RWPE2 (cell line): ENCODE measurements at regions not wholly inside any gene's neighbourhood (a gene's known extent, or its start where the extent isn't known, plus 50 kb on each side); places are given as distances from the start of the nearest gene placed in this dataset.
"Not testable (repeated sequence)": the region's sequence is repeated elsewhere in the genome, so short reads cannot be mapped to it uniquely, and the experiment has no call there.

ENCODE experiments used
- ATAC-seq: fragments of 200-7000 bp; cut with Tn5 transposase; 3 replicates; pipeline ENCODE4 v1.9.1; 2021; ENCODE audit warnings: low read depth
- DNase-seq: peaks from one replicate; pipeline ENCODE4 v3.0.0-alpha.2; 2020; ENCODE audit warnings: low spot score
- H3K27ac ChIP-seq: fragments of 450-650 bp; 2 replicates; pipeline ENCODE4 v1.5.1; 2017; ENCODE audit warnings: mild to moderate bottlenecking; ENCODE audit not compliant: poor library complexity, severe bottlenecking
- H3K27me3 ChIP-seq: fragments of 250-450 bp; sonication (Bioruptor Pico); 2 replicates; pipeline ENCODE4 v1.5.1; 2021; ENCODE audit warnings: mild to moderate bottlenecking, moderate library complexity; ENCODE audit not compliant: insufficient read depth, poor library complexity, severe bottlenecking
- H3K36me3 ChIP-seq: fragments of 250-450 bp; sonication (Bioruptor Pico); 2 replicates; pipeline ENCODE4 v1.5.1; 2020; ENCODE audit warnings: low read depth, mild to moderate bottlenecking, moderate library complexity
- H3K4me1 ChIP-seq: fragments of 250-450 bp; sonication (Bioruptor Pico); 2 replicates; pipeline ENCODE4 v1.5.1; 2021; ENCODE audit warnings: mild to moderate bottlenecking, moderate library complexity; ENCODE audit not compliant: insufficient read depth, poor library complexity, severe bottlenecking
- H3K4me3 ChIP-seq: fragments of 250-450 bp; sonication (Bioruptor Pico); 2 replicates; pipeline ENCODE4 v1.5.1; 2021; ENCODE audit warnings: mild to moderate bottlenecking, moderate library complexity; ENCODE audit not compliant: severe bottlenecking
- H3K9me3 ChIP-seq: fragments of 250-450 bp; sonication (Bioruptor Pico); 2 replicates; pipeline ENCODE4 v1.5.1; 2021; ENCODE audit warnings: mild to moderate bottlenecking, moderate library complexity; ENCODE audit not compliant: severe bottlenecking
- TF ChIP-seq, protein P1 (sequence below): fragments of 450-650 bp; IDR thresholded peaks from one replicate; pipeline ENCODE4 v1.5.1; 2017; ENCODE audit warnings: mild to moderate bottlenecking, moderate library complexity; ENCODE audit not compliant: poor library complexity, severe bottlenecking

- Histone ChIP-seq H3K27me3 (no peaks in the 10 kb centered on the region), H3K4me1 (no peaks in the 10 kb centered on the region), H3K4me3 (no peak overlapping the region), H3K9me3 (no peaks in the 10 kb centered on the region), H3K36me3 (no peaks in the 10 kb centered on the region), H3K27ac (no peak overlapping the region)
- DNase-seq (no peak), ATAC-seq (peak; percentile 78)
- TF ChIP-seq, protein P1, sequence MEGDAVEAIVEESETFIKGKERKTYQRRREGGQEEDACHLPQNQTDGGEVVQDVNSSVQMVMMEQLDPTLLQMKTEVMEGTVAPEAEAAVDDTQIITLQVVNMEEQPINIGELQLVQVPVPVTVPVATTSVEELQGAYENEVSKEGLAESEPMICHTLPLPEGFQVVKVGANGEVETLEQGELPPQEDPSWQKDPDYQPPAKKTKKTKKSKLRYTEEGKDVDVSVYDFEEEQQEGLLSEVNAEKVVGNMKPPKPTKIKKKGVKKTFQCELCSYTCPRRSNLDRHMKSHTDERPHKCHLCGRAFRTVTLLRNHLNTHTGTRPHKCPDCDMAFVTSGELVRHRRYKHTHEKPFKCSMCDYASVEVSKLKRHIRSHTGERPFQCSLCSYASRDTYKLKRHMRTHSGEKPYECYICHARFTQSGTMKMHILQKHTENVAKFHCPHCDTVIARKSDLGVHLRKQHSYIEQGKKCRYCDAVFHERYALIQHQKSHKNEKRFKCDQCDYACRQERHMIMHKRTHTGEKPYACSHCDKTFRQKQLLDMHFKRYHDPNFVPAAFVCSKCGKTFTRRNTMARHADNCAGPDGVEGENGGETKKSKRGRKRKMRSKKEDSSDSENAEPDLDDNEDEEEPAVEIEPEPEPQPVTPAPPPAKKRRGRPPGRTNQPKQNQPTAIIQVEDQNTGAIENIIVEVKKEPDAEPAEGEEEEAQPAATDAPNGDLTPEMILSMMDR = peak; percentile 93
Observed at GRCh38 chr7:35975851-35976454, 175.1 kb downstream of the SEPTIN7 start.

DNA sequence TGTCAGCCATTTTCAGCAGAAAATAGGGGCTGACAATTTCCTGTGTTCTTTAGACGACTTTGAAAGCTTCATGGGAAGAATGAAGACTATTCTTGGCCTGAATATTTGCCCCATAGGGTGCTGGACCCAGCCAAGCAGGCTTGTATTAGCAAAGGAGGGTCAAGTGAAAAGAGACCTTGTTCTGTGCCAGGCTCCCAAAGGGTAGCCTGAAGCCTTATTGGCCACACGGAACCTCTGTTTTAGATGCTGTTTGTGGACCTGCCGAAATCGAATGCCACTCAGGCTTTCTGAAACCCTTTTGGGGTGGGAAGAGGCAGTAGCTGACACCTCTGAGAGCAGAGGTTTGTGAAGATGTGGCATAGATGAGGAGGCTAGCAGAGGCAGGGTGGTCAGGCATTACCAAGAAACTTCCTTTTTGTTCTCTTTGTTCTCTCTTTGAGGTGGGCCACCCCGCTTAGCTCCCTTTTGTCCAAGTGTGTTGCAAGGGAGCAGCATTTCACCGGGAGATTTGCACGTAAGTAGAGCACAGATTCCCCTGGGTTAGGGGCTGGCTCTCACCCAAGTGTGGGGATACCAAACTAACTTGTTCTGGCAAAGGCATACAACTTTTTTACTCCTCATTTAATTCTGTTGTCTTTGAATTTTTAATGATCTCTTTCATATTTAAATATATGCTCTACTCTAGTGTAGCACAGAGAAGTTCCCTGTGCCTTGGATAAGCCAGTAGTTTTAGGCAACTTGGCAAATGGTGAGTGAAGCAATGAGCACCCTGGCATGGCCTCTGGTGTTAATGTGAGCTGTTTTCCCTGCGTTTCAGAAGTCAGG lies 174.0 kb upstream of the EEPD1 start:
- ATAC-seq, H3K27ac ChIP-seq, H3K4me3 ChIP-seq, H3K4me1 ChIP-seq, DNase-seq, H3K9me3 ChIP-seq, H3K36me3 ChIP-seq, H3K27me3 ChIP-seq: not testable (repeated sequence)

DNA sequence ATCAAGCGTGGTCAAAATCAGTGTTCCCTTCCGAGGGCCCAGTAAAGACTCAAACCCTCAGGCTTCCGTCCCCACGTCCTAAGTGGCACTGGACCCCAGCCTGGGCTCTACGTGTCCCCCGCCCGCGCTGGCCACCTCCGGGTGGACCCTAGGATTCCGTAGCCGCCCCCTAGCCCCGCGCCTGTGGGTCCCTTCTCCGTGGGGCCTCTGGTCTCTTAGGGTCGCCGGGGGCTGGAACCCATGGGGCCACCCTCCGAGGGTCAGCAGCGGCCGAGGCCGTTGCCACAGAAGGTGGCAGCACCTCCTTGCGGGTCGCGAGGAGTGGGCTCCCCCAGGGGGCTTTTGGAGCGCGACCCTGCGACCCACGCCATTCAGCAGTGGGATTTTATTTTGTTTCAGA lies 170.5 kb upstream of the EEPD1 start:
- no peaks in the 10 kb centered on the region for H3K27me3 ChIP-seq
- H3K9me3 ChIP-seq = no peaks in the 10 kb centered on the region
- TF ChIP-seq, protein P1 = no peak
- H3K4me1 ChIP-seq = no peaks in the 10 kb centered on the region
- ATAC-seq (no peak), DNase-seq (no peak)
- no peak overlapping the region for H3K4me3 ChIP-seq
- no peak overlapping the region for H3K27ac ChIP-seq
- no peaks in the 10 kb centered on the region for H3K36me3 ChIP-seq

DNA sequence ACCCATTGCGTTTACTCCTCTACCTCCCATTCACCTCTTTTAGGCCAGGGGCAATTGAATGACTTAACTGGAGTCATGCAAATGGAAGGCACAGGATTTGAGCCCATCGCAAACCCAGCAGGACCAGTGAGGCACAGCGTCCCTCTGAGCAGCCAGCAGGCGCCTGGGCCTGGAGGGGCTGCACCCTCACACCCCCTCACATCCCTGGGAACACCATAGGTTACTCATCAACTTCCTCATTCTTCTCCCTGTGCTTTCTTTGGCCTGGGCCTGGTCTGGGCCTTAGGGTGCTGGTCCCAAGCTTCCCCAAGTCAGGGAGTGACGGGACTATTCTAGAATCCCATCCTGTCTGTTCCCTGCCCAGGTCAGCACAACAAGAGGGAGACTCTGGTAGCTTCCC lies 169.4 kb upstream of the EEPD1 start:
- ATAC-seq (no peak), DNase-seq (no peak)
- Histone ChIP-seq H3K9me3 (no peaks in the 10 kb centered on the region), H3K4me3 (no peak overlapping the region), H3K36me3 (no peaks in the 10 kb centered on the region), H3K4me1 (no peaks in the 10 kb centered on the region), H3K27me3 (no peaks in the 10 kb centered on the region), H3K27ac (no peak overlapping the region)
- TF ChIP-seq, protein P1 = no peak

DNA sequence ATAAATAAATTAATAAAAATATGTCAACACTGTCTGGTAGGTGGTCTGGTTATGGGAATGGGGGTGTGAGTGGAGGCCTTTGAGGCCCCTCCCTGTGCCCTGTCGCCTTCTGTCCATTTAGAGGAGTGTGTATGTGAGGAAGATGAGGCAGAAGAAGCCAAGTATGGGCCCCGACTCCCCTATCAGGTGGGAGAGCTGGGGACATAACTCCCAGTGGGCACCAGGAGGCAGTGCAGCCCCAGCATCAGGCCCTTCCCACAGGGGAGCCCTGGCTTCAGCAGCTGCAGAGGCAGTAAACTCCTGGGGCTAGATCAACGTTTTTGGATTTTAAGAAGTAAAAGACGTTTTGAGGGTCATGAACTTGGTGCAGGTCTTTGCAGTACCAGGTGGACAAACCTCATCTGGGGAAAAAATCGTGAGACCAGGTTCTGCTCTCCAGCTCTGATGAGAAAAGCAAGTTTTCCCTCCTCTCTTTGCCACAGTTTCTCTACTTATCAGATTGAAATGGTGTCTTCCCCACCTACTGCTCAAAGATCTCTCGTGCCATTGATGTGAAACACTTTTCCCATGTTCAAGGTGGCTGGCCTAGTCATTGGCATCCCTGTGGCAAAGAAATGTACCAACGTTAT lies 167.8 kb upstream of the EEPD1 start:
- DNase-seq (no peak), ATAC-seq (peak; percentile 97)
- Histone ChIP-seq H3K4me1 (no peaks in the 10 kb centered on the region), H3K9me3 (no peaks in the 10 kb centered on the region), H3K4me3 (no peak overlapping the region), H3K27me3 (no peaks in the 10 kb centered on the region), H3K27ac (no peak overlapping the region), H3K36me3 (no peaks in the 10 kb centered on the region)
- TF ChIP-seq, protein P1 = peak; percentile 87
